Colonic mucosa (tissue), 4 donors: ENCODE measurements at regions not wholly inside any gene's neighbourhood (a gene's known extent, or its start where the extent isn't known, plus 50 kb on each side); places are given as distances from the start of the nearest gene placed in this dataset.
"Not testable (repeated sequence)": the region's sequence is repeated elsewhere in the genome, so short reads cannot be mapped to it uniquely, and the experiment has no call there.

Source experiments
- DNase-seq: peaks from one replicate; pipeline ENCODE4 v3.0.0-alpha.2; 2020
- H3K27ac ChIP-seq: fragments of 200-600 bp; one replicate; pipeline ENCODE4 v1.8.0; 2021
- H3K27me3 ChIP-seq: fragments of 200-600 bp; one replicate; pipeline ENCODE4 v1.8.0; 2021
- H3K36me3 ChIP-seq: fragments of 200-600 bp; one replicate; pipeline ENCODE4 v1.8.0; 2021
- H3K4me1 ChIP-seq: fragments of 200-600 bp; one replicate; pipeline ENCODE4 v1.8.0; 2021; ENCODE audit warnings: mild to moderate bottlenecking
- H3K4me3 ChIP-seq: fragments of 200-600 bp; one replicate; pipeline ENCODE4 v1.8.0; 2021
- H3K9ac ChIP-seq, 2 donors: one replicate each; pipeline ENCODE4 v1.7.0; 2013; ENCODE audit warnings: control low read depth in 2 of 2, low read depth in 2 of 2, low read length in 2 of 2
- H3K9me3 ChIP-seq: fragments of 200-600 bp; one replicate; pipeline ENCODE4 v1.8.0; 2021
- intact Hi-C: fragments of 100-400 bp; cut with DNase I; formaldehyde crosslinking; loops from one replicate; pipeline ENCODE4 v1.14.1; 2022
- TF ChIP-seq, protein P1 (sequence below): fragments of 200-600 bp; IDR thresholded peaks from one replicate; pipeline ENCODE4 v1.8.0; 2022; ENCODE audit warnings: antibody characterized with exemption, mild to moderate bottlenecking
- donor health status: healthy.
- donor health status: DM: no; HTN: no; CAD: no.
- donor health status: DM: no; HTN: no; CAD: no.

DNA sequence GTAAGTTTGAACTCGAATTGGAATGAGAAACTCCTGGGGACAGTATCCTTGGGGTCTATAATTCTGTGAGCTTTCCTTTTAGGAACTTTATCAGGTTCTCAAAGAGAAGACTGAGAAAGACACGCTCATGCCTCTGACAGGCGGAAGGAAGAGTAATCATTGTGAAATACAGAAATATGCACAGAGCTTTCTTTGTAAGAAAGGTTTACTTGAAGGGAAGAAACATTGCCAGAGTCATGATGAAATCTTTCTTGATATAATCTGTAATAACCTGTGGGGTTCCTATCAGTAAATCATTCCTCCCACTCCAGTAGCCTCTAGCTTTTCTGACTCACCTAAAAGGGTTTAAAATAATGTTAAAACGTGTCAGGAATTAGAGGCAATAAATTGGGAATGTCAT, 83.6 kb upstream of the CCDC39 start:
- no peaks in the 10 kb centered on the region for H3K4me1 ChIP-seq
- peaks cover 5% of the 10 kb centered on the region for H3K9me3 ChIP-seq
- no peak overlapping the region for H3K9ac ChIP-seq
- H3K4me3 ChIP-seq, result no peak overlapping the region
- DNase-seq, result no peak
- H3K36me3 ChIP-seq, result no peaks in the 10 kb centered on the region
- intact Hi-C loops, result no loop called here
- H3K27me3 ChIP-seq, result no peaks in the 10 kb centered on the region
- H3K27ac ChIP-seq, result no peak overlapping the region
- TF ChIP-seq, protein P1, sequence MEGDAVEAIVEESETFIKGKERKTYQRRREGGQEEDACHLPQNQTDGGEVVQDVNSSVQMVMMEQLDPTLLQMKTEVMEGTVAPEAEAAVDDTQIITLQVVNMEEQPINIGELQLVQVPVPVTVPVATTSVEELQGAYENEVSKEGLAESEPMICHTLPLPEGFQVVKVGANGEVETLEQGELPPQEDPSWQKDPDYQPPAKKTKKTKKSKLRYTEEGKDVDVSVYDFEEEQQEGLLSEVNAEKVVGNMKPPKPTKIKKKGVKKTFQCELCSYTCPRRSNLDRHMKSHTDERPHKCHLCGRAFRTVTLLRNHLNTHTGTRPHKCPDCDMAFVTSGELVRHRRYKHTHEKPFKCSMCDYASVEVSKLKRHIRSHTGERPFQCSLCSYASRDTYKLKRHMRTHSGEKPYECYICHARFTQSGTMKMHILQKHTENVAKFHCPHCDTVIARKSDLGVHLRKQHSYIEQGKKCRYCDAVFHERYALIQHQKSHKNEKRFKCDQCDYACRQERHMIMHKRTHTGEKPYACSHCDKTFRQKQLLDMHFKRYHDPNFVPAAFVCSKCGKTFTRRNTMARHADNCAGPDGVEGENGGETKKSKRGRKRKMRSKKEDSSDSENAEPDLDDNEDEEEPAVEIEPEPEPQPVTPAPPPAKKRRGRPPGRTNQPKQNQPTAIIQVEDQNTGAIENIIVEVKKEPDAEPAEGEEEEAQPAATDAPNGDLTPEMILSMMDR, result no peak

DNA sequence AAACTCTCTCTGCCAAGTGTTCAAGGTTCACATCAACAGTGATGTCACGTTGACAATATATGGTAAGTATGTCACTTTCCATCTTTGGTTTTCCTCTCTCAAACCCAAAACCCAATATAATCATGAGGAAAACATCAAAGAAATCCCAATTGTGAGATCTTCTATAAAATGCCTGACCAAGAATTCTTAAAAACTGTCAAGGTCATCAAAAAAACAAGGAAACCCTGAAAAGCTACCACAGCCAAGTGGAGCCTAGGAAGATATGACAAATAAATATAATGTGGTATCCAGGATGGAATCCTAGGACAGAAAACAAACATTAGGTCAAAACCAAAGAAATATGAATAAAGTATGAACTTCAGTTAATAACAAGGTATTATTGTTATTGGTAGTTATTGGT, 85.2 kb upstream of the CCDC39 start:
- Histone ChIP-seq H3K9me3 (peaks cover 5% of the 10 kb centered on the region), H3K4me3 (no peak overlapping the region), H3K36me3 (no peaks in the 10 kb centered on the region), H3K9ac (no peak overlapping the region), H3K27me3 (no peaks in the 10 kb centered on the region), H3K4me1 (no peaks in the 10 kb centered on the region), H3K27ac (no peak overlapping the region)
- intact Hi-C loops, result no loop called here
- DNase-seq, result no peak
- TF ChIP-seq, protein P1, result no peak

DNA sequence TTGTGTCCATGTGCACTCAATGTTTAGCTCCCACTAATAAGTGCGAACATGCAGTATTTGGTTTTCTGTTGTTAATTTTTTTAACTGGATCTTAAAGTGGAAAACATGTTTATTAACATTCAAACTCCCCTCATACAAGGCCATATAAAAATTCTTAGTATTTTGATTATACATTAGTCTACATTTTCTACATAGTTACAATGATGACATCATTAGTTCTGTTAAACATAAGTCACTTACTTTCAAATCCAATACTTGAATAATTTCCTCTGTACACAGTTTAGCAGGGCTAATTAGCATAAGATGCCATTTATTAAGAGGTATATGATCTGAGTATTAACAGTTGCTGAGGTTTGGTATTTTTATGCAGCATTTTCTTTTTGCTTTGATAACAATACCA, 91.3 kb upstream of the CCDC39 start:
- H3K9me3 ChIP-seq, result no peaks in the 10 kb centered on the region
- no peaks in the 10 kb centered on the region for H3K36me3 ChIP-seq
- no peaks in the 10 kb centered on the region for H3K4me1 ChIP-seq
- DNase-seq, result no peak
- H3K27me3 ChIP-seq, result no peaks in the 10 kb centered on the region
- no peak overlapping the region for H3K4me3 ChIP-seq
- H3K27ac ChIP-seq, result no peak overlapping the region
- TF ChIP-seq, protein P1, result no peak
- intact Hi-C loops, result no loop called here
- H3K9ac ChIP-seq, result no peak overlapping the region

GRCh38 chr3:180776433-180776832, 97.1 kb upstream of the CCDC39 start:
- H3K9me3 ChIP-seq, result no peaks in the 10 kb centered on the region
- intact Hi-C loops, result no loop called here
- TF ChIP-seq, protein P1, result no peak
- no peak for DNase-seq
- no peak overlapping the region for H3K4me3 ChIP-seq
- no peaks in the 10 kb centered on the region for H3K36me3 ChIP-seq
- H3K27ac ChIP-seq, result no peak overlapping the region
- H3K4me1 ChIP-seq, result no peaks in the 10 kb centered on the region
- H3K27me3 ChIP-seq, result no peaks in the 10 kb centered on the region
- no peak overlapping the region for H3K9ac ChIP-seq

DNA sequence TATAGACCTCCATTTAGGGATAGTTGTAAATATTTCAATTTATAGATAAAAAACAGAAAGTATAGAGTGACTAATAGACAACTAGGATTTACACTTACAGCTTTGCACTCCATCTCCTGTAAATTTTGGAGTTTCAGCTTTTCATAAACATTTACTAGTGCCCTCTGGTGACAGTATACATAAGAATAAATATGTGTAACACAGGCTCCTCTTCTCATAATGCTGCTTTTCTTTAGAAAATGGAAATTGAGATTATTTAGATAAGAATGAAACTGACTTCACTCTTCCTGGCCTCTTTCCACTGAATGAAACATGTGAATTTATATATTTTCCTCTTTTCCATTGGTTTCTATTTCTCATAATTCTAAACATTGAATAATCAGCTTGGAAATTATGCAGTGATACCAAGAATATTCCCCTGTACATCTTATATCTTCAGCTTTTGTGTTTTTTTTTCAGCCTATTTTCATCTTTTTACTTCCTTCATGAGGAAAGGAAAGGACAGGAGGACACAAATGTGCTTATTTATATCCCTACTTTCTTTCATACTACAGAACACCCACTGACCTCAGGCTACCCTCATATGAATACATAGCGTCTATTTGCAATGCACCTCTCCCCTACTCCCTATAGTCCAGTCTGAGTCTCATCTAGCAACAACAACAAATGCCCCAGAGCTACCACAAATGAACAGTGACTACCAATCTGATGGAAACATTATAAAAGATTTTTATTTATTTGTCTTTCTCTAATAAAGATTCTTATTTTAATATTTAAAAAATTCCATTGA, 103.1 kb upstream of the CCDC39 start:
- Histone ChIP-seq H3K36me3 (no peaks in the 10 kb centered on the region), H3K4me3 (no peak overlapping the region), H3K9ac (no peak overlapping the region), H3K27ac (no peak overlapping the region), H3K27me3 (no peaks in the 10 kb centered on the region), H3K4me1 (no peaks in the 10 kb centered on the region), H3K9me3 (no peaks in the 10 kb centered on the region)
- no peak for DNase-seq
- TF ChIP-seq, protein P1, result no peak
- intact Hi-C loops, result no loop called here

DNA sequence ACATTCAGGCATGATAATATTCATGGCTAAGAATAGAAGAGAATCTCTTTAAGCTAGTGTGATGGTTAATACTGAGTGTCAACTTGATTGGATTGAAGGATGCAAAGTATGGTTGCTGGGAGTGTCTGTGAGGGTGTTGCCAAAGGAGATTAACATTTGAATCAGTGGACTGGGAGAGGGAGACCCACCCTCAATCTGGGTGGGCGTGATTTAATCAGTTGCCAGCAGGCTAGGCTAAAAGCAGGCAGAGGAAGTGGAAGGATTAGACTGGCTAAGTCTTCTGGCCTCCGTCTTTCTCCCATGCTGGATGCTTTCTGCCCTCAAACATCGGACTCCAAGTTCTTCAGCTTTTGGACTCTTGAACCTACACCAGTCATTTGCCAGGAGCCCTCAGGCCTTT, 106.9 kb upstream of the CCDC39 start:
- DNase-seq, H3K36me3 ChIP-seq, H3K27me3 ChIP-seq, H3K4me3 ChIP-seq, H3K9ac ChIP-seq, H3K9me3 ChIP-seq, H3K27ac ChIP-seq, intact Hi-C loops, H3K4me1 ChIP-seq: not testable (repeated sequence)
